ENCODE measurements at regions not wholly inside any gene's neighbourhood (a gene's known extent, or its start where the extent isn't known, plus 50 kb on each side); places are given as distances from the start of the nearest gene placed in this dataset.

- no peak overlapping the region for H3K9ac ChIP-seq (ENCODE audit: low read length)
- H3F3A ChIP-seq (ENCODE audit: insufficient read depth, low read length), result no peaks in the 10 kb centered on the region
- H4K20me1 ChIP-seq (ENCODE audit: insufficient read depth, low read length), result no peaks in the 10 kb centered on the region
- no peaks in the 10 kb centered on the region for H3K36me3 ChIP-seq (replicated peaks; ENCODE audit: insufficient read depth, low read length)
- H3K4me1 ChIP-seq (ENCODE audit: low read length), result no peaks in the 10 kb centered on the region
- TF ChIP-seq EZH2 (optimal IDR thresholded peaks at IDR 0.05; ENCODE audit: low read depth, low read length), result no peak
- no peak for TF ChIP-seq EZH2phosphoT487 (IDR thresholded peaks at IDR 0.05; ENCODE audit: low read length)
- TF ChIP-seq CTCF (IDR thresholded peaks at IDR 0.05; ENCODE audit: low read length), result no peak
- no peaks in the 10 kb centered on the region for H3K9me2 ChIP-seq (replicated peaks; ENCODE audit: insufficient read depth, low read length)
- no peak overlapping the region for H3K27ac ChIP-seq (ENCODE audit: low read length)
- no peak overlapping the region for H3K4me2 ChIP-seq (ENCODE audit: low read depth, low read length)
- no peak overlapping the region for H3K4me3 ChIP-seq (ENCODE audit: low read length)
- DNase-seq, result no peak
- no peaks in the 10 kb centered on the region for H3K79me2 ChIP-seq (ENCODE audit: low read length)
- no peak overlapping the region for H2AFZ ChIP-seq (ENCODE audit: low read length)
- H3K9me3 ChIP-seq (replicated peaks; ENCODE audit: insufficient read depth, low read length), result no peaks in the 10 kb centered on the region
- H3K27me3 ChIP-seq (replicated peaks; ENCODE audit: insufficient read depth, low read length), result no peaks in the 10 kb centered on the region
Observed at GRCh38 chr12:59158066-59158465, 237.8 kb upstream of the LRIG3 start.

- Histone ChIP-seq H3K4me1 (ENCODE audit: low read length) (no peaks in the 10 kb centered on the region), H3K9me3 (replicated peaks; ENCODE audit: insufficient read depth, low read length) (no peaks in the 10 kb centered on the region), H3K27me3 (replicated peaks; ENCODE audit: insufficient read depth, low read length) (no peaks in the 10 kb centered on the region), H4K20me1 (ENCODE audit: insufficient read depth, low read length) (no peaks in the 10 kb centered on the region), H3K27ac (ENCODE audit: low read length) (no peak overlapping the region), H3F3A (ENCODE audit: insufficient read depth, low read length) (no peaks in the 10 kb centered on the region), H3K9me2 (replicated peaks; ENCODE audit: insufficient read depth, low read length) (no peaks in the 10 kb centered on the region), H3K9ac (ENCODE audit: low read length) (no peak overlapping the region), H3K4me2 (ENCODE audit: low read depth, low read length) (no peak overlapping the region), H2AFZ (ENCODE audit: low read length) (no peak overlapping the region), H3K36me3 (replicated peaks; ENCODE audit: insufficient read depth, low read length) (no peaks in the 10 kb centered on the region), H3K79me2 (ENCODE audit: low read length) (no peaks in the 10 kb centered on the region), H3K4me3 (ENCODE audit: low read length) (no peak overlapping the region)
- no peak for DNase-seq
- TF ChIP-seq EZH2phosphoT487 (IDR thresholded peaks at IDR 0.05; ENCODE audit: low read length) (no peak), EZH2 (optimal IDR thresholded peaks at IDR 0.05; ENCODE audit: low read depth, low read length) (no peak), CTCF (IDR thresholded peaks at IDR 0.05; ENCODE audit: low read length) (no peak)
Observed at GRCh38 chr12:59155448-59155847, 235.1 kb upstream of the LRIG3 start.

GRCh38 chr12:59151243-59151642, 230.9 kb upstream of the LRIG3 start:
- Histone ChIP-seq H4K20me1 (ENCODE audit: insufficient read depth, low read length) (no peaks in the 10 kb centered on the region), H3K9ac (ENCODE audit: low read length) (no peak overlapping the region), H3K4me1 (ENCODE audit: low read length) (no peaks in the 10 kb centered on the region), H3K79me2 (ENCODE audit: low read length) (no peaks in the 10 kb centered on the region), H3K9me2 (replicated peaks; ENCODE audit: insufficient read depth, low read length) (no peaks in the 10 kb centered on the region), H3K27me3 (replicated peaks; ENCODE audit: insufficient read depth, low read length) (no peaks in the 10 kb centered on the region), H3K9me3 (replicated peaks; ENCODE audit: insufficient read depth, low read length) (no peaks in the 10 kb centered on the region), H3K36me3 (replicated peaks; ENCODE audit: insufficient read depth, low read length) (no peaks in the 10 kb centered on the region), H3F3A (ENCODE audit: insufficient read depth, low read length) (no peaks in the 10 kb centered on the region), H3K4me3 (ENCODE audit: low read length) (no peak overlapping the region), H3K4me2 (ENCODE audit: low read depth, low read length) (no peak overlapping the region), H2AFZ (ENCODE audit: low read length) (no peak overlapping the region), H3K27ac (ENCODE audit: low read length) (no peak overlapping the region)
- DNase-seq, result no peak
- TF ChIP-seq EZH2phosphoT487 (IDR thresholded peaks at IDR 0.05; ENCODE audit: low read length) (no peak), EZH2 (optimal IDR thresholded peaks at IDR 0.05; ENCODE audit: low read depth, low read length) (no peak), CTCF (IDR thresholded peaks at IDR 0.05; ENCODE audit: low read length) (no peak)

Measured in MM.1S (cell line).